Right forelimb (tissue), 1 donor: ENCODE measurements at regions not wholly inside any gene's neighbourhood (a gene's known extent, or its start where the extent isn't known, plus 50 kb on each side); places are given as distances from the start of the nearest gene placed in this dataset.
"Not testable (repeated sequence)": the region's sequence is repeated elsewhere in the genome, so short reads cannot be mapped to it uniquely, and the experiment has no call there.

Experiments
- DNase-seq: peaks from one replicate; pipeline ENCODE4 v3.0.0-alpha.2; 2018

DNA sequence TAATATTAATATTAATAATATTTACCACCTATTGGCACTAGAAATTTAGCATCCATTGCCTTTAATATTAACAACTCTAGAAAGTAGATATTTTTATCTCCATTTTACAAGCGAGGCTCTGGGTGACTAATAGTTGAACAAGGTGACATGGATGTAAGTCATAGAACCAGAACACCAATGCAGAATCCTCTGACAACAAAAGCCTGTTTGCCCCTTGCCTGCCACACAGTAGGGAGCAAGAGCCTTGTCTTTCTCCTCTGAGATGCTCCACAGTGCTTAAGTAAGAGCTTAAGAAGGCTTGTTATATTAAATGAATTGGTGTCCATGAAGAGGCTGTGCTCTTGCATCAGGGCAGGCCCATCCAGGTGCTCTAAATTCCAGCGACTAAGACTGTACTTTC lies 51.2 kb upstream of the LBX1 start:
- no peak for DNase-seq

DNA sequence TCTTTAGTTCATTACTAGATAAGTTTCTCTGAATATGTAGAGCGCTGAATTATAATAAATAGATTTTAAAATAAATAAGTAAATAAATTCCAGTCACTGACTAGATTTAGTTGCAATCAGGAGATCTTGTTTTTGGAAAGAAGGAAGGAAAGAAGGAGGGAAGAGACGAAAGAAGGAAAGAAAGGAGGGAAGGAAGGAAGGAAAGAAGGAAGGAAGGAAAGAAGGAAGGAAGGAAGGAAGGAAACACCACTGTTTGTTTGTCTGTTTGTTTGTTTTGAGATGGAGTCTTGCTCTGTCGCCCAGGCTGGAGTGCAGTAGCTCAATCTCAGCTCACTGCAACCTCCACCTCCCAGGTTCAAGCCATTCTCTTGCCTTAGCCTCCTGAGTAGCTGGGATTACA lies 51.7 kb upstream of the LBX1 start:
- not testable (repeated sequence) for DNase-seq

DNA sequence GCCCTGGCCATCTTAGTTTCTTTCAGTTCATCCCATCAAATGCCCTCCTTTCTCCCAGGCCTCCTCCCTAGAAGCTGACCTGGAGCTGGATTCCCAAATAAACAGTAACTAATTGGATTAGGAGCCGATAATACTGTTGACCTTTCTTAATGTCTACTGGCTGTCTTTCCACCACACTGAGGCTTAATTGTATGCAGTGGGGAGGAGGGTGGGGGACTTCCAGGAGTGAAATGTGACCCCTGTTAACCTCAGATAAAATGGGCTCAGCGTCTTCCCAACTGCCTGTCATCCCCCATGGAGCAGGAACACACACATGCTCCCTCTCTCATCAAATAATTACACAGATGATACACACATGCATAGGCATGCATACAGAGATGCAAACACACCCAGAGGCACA lies 53.7 kb upstream of the LBX1 start:
- no peak for DNase-seq

DNA sequence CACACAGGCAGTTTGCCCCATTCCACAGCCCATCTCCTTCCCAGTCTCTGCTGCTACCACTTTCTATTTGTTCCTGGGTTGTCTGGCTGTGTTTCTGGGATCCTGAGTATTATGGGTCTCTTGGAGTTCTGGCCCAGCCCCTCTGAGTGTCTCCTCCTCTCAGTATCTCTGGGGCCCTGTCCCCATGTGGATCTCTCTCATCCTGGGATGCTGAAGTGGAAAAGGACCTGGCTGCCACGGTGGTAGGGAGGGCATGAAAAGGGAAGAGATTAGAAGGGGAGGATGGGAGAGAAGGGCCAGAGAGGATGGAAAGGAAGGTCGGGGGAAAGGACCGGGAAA lies 54.5 kb upstream of the LBX1 start:
- no peak for DNase-seq

DNA sequence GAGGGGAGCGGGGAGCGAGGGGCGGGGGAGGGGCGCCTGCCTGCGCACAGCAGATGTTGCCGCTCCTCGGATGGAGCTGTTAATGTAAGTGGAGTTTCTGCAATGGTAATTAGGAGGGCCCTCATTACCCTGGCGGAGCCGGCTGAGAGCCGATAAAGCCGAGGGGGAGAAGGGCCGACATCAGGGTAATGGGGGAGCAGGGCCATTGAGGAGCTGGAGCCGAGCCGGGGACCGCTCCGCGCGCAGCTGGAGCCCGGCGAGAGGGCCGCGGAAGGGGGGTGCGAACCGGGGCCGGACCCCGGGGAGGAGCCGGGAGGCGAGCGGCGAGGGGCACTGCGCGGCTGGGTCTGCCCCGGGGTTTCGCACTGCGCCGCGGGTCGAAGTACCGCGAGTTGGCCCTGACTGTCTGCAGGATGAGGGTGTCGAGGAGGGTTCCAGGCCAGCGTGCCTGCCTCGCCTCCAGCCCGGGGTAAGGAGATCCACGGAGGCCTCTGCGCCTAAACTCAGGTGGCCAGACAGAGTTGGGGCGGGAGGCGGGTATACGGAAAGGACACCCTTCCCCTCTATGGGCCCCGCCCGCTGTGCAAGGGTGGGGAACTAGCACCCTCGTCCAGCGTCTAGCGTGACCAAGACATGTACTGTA lies 55.0 kb upstream of the LBX1 start:
- DNase-seq: no peak

DNA sequence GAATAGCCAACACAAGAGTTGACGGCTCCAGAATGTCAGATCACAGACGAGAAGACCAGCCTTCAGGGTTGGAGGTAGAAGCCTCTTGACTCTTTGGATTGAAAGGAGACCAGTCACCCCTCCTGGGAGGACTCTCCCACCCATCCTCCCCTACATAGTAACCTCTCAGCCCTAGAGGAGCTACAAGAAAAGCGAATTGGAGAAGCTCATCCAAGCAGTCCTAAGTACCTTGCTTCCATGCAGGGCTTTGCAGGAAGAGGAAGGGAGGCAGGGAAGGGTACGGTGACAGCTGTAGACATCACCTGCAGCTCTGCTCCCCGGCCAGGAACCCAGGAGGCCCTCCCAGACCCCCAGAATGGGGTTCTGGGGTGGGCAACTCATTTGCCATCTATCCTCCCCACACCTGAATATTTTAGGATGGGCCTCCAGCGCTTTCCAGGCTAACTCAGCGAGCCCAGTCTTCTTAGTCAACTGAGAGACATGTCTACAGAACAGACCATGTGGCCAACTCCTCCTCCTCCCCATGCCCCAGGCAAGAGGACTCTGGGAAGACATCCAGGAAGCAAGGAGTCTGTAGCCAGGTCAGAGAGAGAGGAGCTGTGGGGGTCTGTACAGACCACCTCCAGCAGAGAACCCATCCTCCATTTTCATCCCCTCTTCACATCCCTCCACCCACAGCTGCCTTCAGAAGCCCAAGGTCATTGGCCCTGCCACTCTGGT lies 55.6 kb upstream of the LBX1 start:
- DNase-seq: no peak

DNA sequence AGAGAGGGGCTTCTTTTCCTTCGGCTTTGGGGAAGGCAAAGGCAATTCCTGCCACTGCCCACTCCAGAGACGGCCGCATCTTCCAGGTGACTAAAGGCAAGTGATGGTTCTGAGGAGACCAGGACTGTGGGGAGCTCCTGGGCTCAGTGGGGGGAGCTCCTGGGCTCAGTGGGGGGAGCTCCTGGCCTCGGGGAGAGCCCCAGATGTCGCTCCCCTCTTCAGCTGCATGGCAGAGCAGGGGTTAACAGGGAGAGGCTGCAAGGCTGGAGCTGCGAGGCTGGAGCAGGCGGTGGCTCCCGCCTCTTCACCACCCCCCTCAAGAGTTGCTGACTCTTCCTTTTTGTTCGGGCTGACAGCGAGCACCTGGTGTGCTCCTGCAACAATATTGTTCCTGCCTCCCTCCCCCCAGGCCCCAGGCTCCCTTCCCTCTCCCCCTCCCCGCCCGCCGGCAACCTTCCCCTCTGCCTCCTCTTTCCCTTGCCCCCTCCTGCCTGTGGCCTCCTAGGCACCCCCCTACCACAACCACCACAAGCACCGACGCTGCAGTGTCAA lies 56.3 kb upstream of the LBX1 start:
- no peak for DNase-seq

DNA sequence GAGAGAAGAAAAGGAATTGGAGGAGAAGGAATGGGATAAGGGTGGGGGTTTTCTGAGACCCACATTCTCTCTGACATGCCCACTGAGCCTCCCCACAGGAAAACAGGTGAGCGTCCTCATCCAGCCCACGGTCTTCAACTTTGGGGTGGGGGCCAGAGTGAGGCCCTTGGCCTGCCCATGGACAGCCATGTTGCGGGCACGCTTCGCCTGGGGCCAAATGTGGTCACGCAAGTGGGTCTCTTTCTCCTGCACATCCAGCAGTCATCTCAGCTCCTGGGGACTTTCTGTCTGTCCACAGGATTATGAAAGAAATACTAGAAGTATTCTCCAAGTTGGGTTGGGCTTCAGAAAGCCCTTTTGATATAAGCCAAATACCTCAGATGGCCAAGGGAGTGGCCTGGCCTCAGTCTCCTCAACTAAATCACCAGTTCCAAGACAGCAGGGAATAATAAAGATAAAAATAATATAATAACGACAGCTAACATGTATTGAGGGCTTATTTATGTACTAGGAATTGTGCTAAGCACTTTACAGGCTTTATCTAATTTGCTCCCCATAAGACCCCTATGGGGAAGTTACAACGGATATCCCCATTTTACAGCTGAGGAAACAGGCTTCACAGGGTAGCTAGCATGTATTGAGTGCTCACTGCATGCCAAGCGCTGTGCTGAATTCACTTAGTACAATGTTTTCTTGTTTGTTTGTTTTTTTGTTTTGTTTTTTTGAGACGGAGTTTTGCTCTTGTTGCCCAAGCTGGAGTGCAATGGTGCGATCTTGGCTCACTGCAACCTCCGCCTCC lies 57.2 kb upstream of the LBX1 start:
- DNase-seq: no peak

DNA sequence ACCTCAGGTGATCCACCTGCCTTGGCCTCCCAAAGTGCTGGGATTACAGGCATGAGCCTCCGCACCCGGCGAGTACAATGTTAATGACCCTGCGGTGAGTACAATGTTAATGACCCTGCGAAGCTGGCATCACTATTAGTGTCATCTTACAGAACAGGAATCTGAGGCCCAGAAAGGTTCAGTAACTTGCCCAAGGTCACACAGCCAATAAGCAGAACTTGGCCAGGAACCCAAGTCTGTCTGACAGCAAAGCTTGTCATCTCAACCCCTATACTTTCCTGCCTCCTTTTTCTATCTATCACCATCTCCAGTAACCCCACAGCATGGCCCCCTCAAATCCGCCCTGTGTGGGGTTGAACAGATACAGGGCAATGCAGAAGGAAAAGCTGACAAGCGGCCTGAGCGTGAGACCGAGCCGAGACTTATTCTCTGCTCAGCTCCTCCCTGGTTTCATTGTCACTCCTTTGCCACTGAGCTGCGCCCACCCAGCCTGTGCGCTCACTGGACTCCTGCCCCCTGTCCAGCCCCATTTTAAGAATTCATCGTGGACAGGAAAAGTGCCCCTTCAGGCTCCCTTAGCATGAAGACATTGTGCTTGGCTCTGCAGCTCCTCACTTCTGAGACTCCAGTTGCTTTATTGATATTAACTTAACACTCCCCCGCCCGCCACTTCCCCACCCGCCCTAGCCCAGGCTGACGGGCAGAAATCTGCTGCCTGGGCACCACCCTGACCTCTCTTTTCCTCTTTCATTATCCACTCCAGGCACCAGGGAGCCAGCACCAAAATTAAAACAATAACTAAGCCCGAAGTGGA lies 58.1 kb upstream of the LBX1 start:
- DNase-seq: no peak

DNA sequence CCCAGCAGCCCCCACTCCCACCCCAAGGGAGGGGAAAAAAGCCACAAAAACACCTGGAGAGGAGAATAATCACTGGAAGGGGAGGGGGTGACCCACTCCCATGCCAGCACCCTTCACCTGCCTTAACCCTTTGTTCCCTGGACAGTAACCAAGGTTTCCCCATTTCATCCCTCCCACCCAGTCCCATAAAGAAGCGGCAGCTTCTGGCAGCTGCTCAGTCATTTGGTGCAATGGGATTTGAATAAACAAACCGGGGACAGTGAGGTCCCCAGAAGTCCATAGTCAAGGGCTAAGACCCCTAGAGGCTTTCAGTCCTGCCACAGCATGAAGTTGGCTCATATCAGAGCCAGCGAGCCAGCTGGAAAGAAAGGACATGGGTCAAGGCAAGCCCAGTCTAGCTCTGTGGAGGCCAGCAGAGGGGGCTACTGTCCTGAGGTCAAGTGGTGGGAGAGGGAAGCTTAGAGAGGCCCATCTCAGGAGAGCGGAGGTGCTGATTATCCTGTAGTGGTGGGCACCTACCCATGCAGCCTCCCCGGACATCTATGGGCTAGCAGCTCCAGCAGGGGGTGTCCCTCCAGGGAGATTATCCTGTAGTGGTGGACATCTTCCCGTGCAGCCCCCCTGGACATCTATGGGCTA lies 58.9 kb upstream of the LBX1 start:
- DNase-seq: no peak

DNA sequence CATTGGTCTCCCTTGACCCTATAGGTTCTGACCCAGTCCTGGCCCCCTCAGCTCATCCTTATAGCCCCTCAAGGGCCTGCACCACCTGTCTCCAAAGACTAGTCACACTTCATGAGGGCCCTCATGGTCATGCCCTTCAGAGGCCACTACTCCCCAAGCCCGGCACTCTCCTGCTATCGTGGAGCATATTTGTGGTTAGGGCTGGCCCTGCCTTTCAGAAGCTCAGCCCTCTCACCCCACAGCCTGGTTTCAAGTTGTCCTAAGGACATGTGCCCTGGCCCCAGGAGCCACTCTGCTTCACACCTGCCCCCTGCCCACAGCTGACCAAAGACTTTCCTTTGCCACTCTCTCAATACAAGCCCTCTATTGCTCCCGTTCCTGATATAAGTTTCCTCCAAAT lies 60.3 kb upstream of the LBX1 start:
- no peak for DNase-seq

DNA sequence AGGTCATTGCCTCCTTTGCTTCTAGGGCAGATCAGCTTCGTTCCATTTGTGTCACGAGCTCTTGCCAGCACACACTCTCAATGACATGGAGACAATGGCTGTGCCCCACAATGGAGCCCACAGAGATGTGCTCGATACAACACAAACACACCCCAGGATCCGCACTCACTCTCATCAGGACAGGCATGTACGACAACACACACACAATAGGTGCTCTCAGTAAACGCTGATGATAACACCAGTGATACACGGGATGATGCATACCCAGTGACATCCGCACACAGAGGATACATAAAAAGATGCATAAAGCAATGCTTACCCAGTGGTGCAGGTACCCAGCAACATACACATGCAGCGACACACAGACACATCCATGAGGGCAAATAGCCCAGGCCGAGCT lies 61.2 kb upstream of the LBX1 start:
- DNase-seq: no peak

DNA sequence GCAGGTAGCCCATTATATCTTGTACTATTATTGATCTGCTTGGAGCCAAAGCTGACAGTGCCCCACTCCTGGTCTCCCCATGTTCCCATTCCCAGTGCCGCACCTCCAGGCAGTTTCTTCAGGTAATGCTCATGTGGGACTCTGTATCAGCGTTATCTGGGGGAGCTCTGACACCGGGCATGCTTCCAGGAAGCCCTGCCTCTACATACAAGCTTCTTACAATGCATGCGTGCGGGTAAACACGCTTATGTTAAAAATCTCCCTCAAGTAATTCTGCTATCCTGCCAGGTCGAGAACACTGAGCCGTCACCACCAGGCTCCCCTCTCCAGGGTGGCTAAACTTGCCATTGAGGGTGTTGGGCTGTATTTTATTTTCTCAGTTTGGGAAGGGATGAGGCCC lies 61.6 kb upstream of the LBX1 start:
- DNase-seq: no peak

DNA sequence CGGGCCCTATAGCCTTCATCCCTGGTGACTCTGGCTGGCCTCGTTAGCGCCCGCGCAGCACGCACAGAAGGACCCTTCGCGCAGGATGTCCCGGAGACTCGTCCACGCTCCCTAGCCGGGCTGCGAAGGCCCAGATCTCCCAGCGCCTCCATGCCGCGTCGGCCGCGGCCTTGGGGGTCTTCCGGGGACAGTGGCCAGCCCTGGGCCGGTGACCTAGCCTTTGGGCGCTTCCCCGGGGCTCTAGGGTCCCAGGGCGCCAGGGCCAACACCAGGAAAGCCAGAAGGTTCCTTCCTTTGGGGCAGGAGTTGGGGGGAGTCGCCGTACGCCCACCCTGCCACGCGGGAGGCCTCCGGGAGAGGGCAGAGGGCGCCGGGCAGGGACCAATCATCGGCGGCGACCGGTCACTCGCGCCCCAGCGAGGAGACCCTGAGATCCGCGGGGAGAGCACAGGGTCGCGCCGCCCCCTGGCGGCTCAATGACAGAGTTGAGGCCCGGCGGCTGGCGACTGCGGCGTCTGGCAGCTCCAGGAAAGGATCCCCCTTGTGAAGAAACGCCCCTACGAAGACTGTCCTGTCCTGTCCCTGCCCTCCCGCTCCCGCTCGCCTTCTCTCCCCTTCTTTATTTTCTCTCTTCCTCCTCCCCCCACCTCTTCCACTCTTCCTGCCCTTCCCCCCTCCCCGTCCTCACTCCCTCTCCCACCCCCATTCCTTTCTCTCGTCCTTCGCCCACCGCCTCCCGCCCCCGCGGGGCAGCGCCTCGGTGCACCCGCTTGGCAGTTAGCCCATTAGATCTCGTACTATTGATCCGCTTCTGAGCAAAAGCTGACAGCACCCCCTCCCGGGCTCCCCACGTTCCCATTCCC lies 62.3 kb upstream of the LBX1 start:
- peak; percentile 79 for DNase-seq

DNA sequence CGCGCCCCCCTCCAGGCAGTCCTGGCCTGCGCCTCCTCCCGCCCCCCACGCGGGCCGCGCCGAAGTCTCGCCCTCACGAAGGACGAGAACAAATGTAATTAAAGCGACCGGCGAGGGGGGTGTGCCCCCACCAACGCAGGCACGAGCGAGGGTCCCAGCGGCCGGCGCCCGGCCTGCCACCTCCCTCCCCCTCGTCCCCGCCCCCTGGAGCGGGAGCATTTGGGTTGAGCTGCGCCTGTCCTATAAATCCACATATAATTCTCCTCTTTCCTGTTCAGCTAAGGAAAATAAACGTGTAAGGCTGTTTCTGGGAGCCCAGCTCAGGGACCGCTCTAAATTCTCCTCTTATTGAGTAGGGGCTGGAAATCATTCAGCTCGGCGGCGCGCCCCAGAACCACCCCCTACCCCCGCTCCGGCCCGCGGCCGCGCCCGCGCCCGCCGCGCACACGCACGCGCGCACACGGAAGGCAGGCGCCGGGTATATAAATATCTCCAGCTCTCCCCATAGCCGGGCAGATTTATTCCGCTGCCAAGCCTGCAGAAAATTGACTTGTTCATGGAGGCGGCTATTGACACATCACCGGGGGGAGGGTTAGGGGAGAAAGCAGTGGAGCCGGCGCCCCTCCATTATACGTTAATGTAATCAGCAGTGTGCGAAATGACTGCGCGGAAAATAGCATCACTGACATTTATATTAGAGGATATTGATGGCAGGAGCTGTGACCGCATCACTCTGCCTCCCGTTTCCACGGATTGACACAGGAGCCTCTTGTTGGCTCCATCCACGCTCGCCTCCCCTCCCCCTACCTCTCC lies 61.6 kb upstream of the BTRC start:
- DNase-seq: no peak

DNA sequence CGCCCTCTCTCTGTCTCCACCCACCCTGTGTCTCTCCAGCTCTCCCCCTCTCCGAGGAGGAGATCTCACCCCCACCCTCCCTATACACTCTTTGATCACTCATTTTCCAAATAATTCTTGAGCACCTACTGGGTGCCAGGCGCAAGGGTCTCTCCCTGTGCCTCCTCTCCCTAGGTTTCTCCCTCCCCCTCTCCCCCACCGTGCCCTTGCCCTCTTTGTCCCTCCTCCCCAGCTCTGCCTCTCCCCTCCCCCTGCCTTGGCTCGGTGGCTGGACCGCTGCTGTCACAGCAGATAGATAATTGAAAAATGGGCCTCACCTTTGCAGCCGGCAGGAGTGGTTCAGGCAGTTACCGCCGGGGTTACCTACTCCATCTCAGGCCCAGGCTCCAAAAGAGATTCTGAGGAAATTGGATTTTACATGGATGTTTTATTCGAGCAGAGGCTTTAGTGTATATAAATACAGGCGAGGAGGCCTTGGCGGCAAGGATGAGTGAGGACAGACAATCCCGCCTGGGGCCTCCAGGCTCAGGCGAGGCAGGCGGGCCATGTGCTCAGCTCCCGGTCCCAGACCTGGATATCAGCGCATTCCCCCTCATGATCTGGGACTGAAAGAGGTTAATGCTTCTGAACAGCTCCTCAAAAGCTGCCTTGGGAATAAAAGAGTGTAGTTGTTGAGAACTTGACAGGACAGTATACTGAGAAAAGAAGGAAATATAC lies 60.8 kb upstream of the BTRC start:
- no peak for DNase-seq

DNA sequence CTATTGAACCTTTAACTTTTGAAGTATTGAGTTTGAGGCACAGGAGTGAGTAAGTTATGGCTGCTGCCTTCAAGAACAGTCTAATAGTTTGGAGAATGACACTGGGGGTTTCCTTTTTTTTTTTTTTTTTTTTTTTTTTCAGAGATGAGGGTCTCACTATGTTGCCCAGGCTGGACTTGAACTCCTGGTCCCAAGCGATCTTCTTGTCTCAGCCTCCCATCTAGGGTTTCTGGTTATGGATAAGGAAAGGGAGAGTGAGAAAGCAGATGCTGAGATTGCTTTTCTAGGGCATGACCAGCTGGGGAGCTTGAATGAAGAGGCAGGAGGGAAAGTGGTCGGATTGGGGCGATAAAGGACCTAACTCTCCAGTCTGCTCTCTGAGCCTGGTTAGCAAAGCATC lies 59.9 kb upstream of the BTRC start:
- no peak for DNase-seq

DNA sequence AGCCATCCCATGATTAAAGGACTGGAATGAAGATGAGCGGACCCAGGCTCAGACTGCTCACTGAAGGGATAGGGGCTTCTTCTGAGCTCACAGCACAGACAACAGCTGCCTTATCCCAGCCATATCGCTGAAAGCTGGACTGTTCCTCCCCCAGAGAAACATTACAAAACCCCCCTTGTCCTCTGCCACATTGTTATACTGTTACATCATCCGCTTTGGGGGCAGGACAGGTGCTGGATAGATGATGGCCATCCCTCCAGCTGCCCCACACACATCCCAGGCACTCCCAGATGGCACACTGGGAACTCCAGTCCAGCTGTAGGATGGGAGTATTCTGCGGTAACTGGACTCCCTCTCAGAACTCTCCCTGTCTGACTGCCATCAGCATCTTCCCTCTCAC lies 58.7 kb upstream of the BTRC start:
- no peak for DNase-seq

DNA sequence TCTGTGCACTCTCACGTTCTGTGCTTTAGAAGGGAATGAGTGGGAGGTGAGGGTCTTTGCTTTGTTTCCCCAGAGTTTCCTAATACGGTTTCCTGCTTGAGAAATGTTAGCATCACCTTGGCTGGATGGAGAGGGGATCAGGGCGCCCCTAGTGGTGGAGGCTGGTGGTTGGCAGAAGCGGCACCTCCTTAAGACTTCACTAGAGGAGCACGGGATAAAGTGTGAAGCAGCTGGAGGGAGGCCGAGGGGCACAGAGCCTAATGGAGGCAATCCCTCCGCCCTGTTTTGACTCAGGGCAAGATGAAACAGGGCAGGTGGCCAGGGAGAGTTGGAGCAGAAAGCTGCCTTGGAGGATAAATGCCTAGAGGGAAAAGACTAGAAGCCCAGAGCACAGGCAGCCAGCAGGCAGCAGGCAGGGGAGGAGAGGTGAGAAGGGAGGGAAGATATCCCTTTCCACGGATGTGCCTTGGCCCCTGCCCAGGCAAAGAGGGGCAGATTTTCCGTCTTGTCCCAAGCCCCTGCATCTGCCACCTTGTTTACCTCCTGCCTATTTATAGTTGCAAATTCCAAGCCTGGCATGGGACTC lies 56.0 kb upstream of the BTRC start:
- DNase-seq: peak; percentile 71

DNA sequence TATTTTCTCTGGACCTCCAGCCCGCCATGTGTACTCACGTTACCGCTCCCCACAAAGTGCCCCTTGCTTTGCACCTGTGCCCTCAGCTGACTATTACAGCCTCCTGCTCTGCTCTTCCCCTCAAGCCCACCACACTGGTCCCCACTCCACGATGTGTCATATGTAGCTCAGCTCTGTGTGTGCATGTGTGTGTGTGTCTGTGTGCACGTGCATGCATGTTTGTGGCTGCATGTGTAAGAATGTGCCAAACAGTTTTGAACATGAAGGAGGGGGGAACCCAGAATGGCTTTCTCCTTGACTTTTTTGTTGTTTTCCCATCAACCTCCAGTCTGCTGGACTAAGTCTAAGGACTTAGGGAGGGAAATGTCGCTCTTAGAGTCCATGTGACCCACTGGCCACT lies 54.8 kb upstream of the BTRC start:
- no peak for DNase-seq
